G401.6 (cell line): ENCODE measurements at regions not wholly inside any gene's neighbourhood (a gene's known extent, or its start where the extent isn't known, plus 50 kb on each side); places are given as distances from the start of the nearest gene placed in this dataset.

ENCODE experiments used
- FAIRE-seq: peaks from 2 replicates; lab custom pipeline; 2012; peaks lifted over from hg19 to GRCh38; lab: Jason Lieb, UNC

DNA sequence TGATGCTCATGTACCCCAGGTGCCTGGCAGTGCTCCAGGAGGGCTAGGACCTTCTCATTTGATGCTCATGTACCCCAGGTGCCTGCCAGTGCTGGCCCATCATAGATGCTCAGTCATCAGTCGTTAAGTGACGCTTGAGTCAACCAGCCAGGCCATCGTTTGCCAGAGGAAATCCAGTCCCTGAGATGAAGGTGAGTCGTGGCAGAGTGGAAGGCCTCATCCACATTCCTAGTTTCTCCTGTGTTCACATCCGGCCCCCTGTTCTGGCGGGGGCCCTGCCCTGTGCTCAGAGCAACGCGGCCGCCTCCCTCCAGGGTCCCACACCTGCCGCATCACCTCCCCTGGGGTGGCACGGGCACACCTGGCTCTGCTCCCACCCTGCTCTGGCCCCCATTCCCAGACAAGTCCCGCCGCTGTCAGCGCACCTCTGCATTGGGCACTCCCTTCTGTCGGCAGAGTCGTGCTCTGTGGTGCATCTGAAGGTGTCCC is 279.9 kb downstream of the BRD1 start:
- no peak for FAIRE-seq

DNA sequence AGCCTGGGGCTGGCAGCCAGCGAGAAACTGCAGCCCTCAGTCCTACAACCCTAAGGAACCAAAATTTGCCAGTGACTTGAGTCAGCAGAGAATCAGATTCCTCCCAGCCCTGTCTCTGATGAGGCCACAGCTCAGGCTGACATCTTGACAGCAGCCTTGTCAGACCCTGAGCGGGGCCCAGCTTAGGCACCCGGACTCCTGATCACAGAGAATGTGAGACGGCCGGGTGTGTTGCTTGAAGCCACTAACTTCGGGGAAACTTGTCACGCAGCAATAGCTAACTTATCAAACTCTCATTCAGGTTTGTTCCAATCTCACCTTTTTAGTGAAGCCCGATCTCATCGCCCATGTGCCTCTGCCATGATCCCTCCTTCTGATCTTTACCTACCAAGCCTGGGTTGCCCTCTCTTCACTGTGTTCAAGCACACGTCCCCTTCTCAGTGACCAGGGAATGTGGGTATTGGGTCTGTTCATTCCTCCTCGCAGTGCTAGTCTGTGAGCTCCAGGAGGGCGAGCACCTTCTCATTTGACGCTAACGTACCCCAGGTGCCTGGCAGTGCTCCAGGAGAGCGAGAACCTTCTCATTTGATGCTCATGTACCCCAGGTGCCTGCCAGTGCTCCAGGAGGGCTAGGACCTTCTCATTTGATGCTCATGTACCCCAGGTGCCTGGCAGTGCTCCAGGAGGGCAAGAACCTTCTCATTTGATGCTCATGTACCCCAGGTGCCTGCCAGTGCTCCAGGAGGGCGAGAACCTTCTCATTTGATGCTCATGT is 280.7 kb downstream of the BRD1 start:
- no peak for FAIRE-seq

DNA sequence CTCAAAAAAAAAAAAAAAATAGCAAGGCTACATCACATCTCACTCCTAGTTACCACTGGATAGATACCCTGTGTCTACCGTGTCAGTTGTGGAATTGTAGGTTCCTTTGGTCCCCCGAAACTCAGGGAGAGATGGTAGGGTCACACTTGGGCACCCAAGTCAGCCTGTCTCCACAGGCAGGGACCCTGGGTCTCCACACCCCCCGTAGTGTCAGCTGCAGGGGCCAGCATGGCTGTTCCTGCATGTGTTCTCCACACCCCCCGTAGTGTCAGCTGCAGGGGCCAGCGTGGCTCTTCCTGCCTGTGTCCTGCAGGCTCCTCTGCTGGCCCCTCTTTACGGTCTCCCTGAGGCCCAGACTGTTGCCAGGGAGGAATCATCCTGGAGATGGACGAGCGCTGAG is 282.1 kb downstream of the BRD1 start:
- FAIRE-seq: no peak

DNA sequence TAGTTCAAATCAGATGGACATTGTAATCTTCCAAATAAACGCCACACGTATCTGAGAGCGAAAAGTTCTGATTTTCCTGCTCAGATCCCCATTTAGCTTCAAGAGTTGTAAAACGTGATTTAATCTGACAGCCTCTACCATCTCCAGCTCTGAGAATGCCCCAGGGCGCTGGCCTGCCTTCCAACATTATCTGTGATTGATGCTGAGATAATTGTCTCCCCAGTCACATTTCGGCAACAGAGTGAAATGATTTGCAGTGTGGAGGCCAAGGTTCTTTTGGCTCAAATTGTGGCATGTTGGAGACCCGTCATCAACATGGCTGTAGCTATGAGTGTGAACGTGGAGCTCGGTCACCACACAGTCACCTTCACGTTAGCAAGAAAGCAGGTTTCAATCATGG is 283.4 kb downstream of the BRD1 start:
- FAIRE-seq: no peak

DNA sequence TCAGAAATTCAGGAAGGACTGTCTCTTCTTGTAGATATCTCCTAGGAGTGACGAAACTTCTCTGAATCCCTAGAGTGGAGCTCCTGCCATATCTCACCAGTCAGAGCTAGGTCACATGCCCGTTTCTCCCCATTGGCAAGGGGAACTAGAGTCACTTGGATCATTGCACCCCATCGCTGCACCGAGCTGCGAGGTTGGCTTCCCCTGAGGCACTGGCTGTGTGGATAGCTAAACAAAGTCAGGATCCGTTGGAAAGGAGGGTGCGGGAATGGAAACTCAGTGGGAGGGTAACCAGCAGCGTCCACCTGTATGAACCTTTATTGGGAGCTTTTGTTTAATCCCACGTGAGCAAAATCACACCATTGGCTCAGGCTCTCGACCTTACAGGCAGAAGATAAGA is 283.8 kb downstream of the BRD1 start:
- no peak for FAIRE-seq

DNA sequence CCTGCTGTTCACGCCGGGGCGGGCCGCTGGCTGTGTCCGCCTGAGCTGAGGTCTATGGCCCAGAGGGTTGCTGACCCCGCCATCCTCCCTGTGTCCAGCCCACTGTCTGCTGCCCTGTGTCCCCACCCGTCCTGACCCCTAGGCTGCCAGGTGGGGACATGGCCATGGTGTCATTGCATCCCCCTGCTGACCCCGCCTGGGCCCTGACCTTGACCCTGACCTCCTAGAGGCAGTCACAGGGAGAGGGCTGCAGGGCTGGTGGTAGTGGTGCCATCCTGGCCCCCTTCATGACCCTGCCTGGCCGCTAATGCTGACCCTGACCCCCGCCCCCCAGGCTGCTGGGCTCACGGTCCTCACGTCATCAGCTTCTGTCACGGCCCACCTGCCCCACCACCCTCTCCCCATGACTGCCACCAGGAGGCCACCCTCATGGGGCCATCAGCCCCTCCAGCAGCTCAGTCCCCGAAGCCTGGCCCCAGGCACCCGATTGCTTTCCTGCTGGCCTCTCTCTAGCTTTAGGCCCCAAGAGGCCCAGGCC is 285.9 kb downstream of the BRD1 start:
- no peak for FAIRE-seq

DNA sequence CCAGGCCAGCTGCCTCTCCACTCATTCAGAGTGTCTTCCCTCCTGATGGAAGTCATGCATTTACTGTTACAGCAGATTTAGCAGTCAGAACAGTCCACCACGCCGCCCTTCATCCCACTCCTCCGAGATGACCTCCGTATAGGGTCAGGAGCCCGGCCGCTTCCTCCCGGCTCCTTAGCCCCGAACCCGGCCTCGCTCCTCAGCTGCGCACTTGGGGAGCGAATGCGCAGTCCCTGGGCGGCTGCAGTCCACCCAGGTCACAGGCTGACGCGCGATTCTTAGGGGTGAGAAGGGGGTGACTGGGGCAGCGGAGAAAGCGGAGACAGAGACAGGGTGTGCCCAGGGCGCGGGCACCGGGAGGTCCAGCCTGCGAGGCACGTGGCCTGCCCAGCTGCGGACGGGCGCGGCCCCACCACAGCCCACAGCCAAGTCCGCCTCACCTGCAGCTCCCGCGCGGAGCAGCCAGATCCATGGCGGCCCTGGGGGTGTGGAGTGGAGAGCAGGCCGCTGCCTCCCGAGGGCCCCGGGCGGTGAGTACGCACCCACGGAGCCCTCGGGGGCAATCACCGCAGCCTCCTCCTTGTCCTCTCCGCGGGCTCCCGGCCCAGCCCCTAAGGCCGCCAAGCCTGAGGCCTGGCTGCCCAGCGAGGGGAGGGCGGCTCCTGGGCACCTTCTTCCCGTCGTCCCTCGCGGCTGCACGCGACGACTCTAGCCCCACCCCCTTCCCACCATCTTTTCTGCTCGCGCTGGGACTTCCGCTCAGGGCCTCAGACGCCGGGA is 286.6 kb downstream of the BRD1 start:
- no peak for FAIRE-seq

DNA sequence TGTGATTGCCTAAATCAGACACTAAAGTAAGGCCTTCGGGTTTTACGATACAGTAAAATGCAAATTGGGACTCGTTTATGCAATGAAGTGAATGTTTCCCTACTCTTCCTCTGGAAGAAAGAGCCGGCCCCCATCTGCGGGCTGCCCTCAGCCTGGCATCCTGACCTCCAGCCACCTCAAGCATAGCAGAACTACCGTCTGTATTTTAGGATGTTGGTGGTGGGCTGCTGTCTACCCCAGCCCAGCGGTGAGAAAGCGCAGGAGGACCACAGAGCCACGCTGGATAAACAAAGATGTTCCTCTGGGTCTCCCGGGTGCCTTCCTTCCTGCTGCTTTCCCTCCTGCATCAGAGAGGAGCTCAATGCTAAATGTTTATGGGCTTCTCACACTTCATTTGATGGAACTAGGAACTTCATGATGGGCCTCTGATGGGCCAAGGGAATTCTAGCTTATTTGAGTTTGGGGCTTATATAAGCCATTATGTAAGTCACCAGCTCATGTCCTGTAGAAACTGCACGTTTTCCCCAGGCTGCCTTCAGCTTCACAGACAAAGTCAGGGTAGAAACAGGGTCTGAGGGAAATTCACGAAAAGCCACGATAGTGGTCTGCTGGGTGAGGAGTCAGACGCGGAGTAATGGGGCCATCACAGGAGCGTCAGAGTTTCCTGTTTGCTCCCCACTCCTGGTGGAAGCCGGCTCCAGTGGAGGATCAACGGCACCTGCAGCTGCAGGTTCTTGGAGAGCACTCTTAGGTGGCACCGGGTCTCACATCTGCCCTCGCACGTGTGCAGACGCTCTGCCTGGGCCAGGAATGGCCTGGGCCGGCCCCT is 287.4 kb downstream of the BRD1 start:
- no peak for FAIRE-seq

DNA sequence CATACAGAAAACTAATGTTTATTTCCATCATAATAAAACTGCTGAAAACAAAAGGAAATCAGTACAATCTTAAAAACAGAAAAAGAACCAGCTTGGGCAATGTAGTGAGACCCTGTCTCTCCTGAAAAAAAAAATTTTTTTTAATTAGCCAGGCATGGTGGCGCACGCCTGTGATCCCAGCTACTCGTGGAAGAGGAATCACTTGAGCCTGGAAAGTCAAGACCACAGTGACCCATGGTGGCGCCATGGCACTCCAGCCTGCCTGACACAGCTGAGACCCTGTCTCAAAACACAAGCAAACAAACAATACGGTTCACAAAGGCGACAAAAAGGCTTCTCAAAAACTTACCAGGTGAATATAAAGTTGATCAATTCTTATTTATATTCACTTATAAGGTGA is 289.7 kb downstream of the BRD1 start:
- no peak for FAIRE-seq

DNA sequence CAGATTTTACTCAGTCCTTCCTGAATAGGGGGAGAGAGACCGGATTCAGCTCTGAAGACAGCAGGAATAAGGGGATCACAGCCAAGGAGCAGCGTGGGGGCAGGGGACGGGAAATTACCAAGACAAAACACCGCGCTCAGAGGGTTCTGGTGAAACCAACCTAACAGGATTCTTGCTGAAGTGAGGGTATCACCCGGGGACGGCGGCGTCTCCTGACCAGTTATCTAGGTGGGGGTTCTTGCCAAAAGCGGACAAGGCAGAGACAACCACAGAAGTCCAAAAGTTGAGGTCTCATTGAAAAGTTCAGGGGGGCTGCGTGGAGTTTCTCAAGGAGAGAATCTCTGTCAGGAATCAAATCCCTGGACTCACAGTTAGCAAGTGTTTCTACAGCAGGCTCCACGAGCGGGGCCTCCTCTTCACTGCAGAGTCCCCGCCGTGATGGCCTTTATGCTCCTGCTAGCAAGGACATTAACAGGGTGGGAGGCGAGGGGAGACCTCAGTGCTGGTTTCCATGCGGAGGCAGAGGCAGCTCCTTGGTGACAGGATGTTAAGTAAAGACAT is 291.0 kb downstream of the BRD1 start:
- FAIRE-seq: no peak

DNA sequence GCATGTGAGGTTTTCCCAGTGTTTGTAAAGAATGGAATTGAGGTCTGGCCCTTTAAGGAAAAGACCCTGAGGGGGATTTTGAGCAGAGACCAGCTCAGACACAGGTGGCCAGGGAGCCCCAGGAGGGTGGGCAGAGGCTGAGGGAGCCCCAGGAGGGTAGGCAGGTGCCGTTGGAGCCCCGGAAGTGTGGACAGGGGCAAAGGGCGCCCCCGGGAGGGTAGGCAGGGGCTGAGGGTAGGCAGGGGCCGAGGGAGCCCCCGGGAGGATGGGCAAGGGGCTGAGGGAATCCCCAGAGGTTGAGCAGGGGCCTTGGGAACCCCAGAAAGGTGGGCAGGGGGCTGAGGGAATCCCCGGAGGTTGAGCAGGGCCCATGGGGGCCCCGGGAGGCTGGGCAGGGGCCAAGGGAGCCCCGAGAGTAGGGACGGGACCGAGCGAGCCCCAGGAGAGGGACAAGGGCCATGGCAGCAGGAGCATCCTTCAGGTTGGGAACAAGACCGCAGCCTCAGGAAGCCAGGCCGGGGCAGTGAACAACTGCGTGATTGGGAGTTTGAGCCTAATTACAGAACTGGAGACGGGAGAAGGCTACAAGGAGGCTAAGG is 292.0 kb downstream of the BRD1 start:
- FAIRE-seq: no peak

DNA sequence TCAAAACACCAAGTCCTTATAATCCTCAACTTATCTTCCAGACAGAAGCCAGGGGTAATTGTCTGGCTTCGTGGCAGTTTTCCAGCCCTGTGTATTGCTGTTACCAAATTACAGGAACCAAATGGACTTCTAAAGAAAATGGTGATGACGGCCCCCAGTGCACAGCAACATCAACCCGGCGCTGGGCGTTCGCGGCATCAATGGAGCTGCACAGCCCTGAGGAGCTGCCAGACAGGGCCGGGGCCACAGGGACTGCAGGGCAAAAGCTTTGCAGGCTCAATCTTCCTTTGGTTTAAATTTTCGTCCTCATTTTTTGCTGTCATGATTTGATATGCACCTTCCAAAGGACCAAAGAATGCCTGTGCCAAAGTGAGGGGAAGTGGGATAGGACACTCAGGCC is 292.5 kb downstream of the BRD1 start:
- FAIRE-seq: no peak

DNA sequence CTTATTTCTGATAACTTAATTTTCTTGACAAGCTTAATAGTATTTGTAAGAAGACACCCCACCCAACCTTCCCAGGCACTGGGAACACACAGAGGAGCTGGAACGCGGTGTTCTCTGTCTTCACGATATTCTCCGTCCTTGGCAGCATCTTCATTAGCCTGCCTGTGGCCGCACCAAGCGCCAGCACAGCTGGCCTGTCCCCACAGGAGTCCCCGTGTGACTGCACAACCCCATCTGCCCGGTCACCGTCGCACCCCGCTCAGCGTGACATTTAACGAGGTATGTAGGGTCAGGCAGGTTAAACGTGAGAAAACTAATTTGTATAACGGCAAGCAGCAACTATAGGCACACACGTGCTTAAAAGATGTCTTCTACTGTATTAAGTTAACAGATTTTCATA is 293.3 kb downstream of the BRD1 start:
- FAIRE-seq: no peak

DNA sequence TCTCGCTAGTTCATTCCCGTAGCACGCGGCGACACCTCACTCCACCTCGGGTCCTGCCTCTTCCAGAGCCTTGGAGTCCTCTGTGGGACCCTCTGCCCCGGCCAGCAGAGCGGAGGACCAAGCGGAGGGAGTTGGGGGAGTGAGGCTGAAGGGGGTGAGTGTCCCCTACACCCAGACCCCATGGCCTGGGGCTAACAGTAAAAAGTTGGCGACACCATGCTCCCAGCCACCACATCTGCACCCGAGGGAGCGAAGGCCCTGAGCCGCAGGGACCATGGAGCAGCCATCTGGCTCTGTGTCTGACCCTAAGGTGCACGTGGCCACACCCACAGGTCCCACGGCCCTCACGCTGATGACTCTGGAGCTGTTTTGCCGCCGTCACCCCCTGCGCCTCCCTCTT is 293.8 kb downstream of the BRD1 start:
- no peak for FAIRE-seq

DNA sequence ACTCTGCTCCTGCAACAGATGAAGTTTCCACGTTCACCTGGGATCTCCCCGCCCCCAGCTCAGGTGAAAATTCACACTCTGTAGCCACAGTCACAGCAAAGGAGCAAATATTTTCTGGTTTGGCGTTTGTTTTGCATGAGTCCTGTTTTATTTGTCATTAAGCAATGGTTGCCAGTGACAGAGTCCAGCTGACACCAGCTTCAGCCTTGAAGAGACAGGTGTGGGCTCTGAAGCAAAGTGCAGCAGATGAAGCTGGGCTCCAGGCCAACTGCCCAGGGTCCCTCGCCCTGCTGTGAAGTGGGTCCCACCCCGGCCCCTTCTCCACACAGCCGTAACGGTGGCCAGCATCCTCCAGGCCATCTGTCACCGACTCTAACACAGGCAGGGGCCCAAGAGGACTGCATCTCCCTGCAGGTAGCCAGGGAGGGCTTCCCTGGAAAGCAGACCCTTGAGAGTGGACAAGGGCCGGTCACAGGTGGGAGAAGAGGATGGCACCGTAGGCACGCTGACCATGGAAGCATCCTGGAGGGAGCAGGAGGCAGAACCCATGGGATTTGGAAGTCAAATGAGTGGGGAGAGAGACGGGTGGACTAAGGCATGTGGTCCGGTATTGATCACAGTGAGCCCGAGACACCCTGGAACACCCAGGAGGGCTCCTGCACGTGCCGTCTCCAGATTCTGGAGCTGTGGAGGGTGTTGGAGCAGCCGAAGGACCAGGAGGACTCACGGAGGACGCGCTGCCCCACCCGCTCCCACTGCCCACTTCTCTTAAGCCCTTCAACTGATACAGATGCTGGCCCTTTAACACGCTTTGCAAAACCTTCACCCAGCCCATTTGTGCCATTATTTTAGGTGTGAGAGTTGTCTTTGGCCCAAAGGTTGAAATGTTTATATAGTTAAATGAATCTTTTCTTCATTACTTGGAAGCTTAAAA is 294.5 kb downstream of the BRD1 start:
- no peak for FAIRE-seq

DNA sequence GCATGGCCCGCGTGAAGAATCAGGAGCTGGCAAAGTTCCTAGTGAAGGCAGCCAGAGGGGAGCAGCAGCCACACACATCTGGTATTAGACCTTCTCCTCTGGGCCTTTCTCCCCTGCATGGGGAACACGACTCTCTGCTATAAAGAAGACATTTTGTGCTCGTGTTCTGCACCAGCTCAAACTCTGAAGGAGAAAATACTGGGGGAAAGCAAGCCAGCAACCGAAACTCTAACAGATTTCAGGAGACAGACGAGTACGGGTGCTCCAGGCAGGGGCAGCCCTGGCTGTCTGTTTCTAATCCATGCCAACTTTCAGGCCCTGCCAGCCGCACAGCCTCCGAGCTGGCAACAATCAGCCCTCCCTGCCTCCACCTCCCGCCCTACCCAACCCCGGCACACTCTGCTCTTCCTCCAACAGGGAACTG is 296.3 kb downstream of the BRD1 start:
- no peak for FAIRE-seq

DNA sequence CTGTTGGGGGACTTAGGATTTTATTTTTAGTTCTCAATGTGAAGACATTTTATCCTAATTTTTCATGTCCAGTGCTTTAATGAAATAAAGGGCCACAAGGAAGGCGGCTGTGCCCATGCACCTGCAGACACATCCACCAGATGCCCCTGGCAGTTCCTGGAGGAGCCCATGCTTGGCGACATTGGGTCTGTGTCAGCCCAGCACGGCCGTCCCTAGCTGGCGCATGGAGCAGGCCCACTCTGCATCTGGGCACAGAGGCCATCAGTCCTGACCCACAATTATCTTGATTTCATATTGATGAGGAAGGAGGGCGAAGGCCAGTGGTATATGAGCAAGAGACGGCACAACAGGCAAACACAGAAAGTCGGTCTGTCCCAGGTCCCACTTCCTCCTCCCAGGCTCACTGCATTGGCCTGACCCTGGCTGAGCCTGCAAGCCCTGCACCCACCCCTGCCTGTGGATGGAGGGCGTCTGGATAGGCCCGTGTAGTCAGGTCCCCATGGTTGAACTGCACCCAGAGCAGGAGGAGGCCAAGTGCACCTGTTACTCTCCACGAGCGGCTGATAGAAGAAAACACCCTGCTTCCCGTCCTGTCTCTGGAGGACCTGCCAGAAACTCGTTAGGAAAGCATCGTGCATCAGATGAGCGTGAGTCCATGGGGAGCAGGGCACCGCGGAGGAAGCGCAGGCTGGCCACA is 296.9 kb downstream of the BRD1 start:
- FAIRE-seq: no peak

DNA sequence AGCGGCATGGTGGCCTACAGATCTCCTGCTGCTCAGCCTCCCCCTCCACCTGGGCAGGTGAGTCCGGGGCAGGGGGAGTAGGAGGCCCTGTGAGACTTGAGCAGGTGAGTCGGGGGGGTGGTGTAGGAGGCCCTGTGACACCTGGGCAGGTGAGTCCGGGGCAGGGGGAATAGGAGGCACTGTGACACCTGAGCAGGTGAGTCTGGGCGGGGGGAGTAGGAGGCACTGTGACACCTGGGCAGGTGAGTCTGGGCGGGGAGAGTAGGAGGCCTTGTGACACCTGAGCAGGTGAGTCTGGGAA is 299.3 kb downstream of the BRD1 start:
- FAIRE-seq: no peak

DNA sequence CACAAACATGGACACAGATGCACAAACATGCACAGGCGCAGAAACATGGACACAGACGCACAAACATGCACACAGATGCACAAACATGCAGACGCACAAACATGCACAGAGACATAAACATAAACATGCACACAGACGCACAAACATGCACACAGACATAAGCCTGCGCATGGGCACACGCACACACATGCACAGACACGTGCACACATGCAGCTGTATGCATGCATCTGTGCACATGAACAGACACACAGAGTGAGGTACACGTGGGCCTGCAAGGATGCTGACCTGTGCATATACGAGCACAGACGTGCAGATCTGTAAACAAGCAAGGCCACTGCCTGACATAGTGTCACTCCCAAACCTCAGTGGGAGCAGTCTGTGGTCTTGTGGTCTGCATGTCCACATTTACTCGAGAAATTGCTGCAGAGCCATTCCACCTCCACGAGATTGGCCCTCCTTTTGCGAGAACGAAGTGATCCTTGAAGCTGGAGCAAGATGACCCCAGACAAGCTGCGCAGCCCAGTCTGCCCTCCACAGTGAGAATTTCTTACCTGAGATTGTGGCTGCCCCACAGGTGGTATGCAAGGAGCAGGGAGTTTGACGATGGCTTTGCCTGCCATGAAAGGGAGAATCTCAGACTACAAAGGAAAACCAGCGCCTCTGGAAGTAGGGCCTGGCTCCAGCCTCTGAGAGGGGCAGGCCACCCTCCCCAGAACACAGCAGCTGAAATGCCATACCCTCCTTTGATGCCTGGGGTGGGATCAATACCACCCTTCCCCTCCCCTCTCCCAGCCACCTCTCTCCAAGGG is 299.9 kb downstream of the BRD1 start:
- no peak for FAIRE-seq
